HepG2 (cell line): ENCODE measurements at regions not wholly inside any gene's neighbourhood (a gene's known extent, or its start where the extent isn't known, plus 50 kb on each side); places are given as distances from the start of the nearest gene placed in this dataset.

ENCODE experiments used
- ESRRA ChIP-seq: sonication (generic); formaldehyde crosslinking; IDR thresholded peaks from 2 replicates; pipeline ENCODE4 v1.5.1; 2020; ENCODE audit warnings: mild to moderate bottlenecking, low read depth, missing genetic modification reagents
- HBP1 ChIP-seq: IDR thresholded peaks from 2 replicates; pipeline ENCODE4 v1.6.1; 2016; ENCODE audit warnings: low read depth, control low read depth
- NCOR1 ChIP-seq: fragments of 200-600 bp; sonication (generic); IDR thresholded peaks from 2 replicates; pipeline ENCODE4 v1.7.0; 2017; ENCODE audit warnings: antibody characterized with exemption, low read length, borderline replicate concordance
- NPAS2 ChIP-seq: sonication (generic); formaldehyde crosslinking; IDR thresholded peaks from 2 replicates; pipeline ENCODE4 v1.8.0; 2022; ENCODE audit warnings: mild to moderate bottlenecking, missing genetic modification reagents, borderline replicate concordance
- NR2F2 ChIP-seq: IDR thresholded peaks from 2 replicates; pipeline ENCODE4 v1.6.1; 2012; ENCODE audit warnings: low read depth, inconsistent platforms, borderline replicate concordance
- ZNF431 ChIP-seq: sonication (generic); formaldehyde crosslinking; IDR thresholded peaks from 2 replicates; pipeline ENCODE4 v1.9.0; 2022; ENCODE audit warnings: missing genetic modification reagents, low read depth, mild to moderate bottlenecking, borderline replicate concordance
- TF ChIP-seq, protein P1 (sequence below): sonication (generic); formaldehyde crosslinking; IDR thresholded peaks from 2 replicates; pipeline ENCODE4 v1.4.0; 2020; ENCODE audit warnings: mild to moderate bottlenecking, missing genetic modification reagents
- TF ChIP-seq, protein P2 (sequence below): sonication (generic); formaldehyde crosslinking; IDR thresholded peaks from 2 replicates; pipeline ENCODE4 v1.5.0; 2020; ENCODE audit warnings: missing genetic modification reagents

DNA sequence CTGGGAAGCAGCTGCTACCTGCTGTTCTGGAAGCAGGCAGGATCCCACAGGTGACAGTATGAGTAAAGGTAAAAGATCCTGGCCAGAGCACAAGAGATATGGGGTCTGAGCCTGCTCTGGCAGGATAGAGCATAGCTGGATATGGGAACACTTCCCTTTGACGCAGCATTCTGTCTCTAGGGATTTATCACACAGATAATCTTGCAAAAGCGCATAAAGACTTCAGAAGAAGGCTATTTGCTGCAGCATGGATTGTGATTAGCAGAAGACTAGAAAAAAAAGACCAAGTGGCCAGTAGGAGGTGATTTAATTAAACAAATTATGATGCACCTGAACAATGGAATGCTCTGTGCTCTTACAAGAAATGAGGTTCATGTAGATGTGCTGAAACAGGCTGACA, 52.4 kb upstream of the PWWP2A start (continued):
- TF ChIP-seq, protein P1, sequence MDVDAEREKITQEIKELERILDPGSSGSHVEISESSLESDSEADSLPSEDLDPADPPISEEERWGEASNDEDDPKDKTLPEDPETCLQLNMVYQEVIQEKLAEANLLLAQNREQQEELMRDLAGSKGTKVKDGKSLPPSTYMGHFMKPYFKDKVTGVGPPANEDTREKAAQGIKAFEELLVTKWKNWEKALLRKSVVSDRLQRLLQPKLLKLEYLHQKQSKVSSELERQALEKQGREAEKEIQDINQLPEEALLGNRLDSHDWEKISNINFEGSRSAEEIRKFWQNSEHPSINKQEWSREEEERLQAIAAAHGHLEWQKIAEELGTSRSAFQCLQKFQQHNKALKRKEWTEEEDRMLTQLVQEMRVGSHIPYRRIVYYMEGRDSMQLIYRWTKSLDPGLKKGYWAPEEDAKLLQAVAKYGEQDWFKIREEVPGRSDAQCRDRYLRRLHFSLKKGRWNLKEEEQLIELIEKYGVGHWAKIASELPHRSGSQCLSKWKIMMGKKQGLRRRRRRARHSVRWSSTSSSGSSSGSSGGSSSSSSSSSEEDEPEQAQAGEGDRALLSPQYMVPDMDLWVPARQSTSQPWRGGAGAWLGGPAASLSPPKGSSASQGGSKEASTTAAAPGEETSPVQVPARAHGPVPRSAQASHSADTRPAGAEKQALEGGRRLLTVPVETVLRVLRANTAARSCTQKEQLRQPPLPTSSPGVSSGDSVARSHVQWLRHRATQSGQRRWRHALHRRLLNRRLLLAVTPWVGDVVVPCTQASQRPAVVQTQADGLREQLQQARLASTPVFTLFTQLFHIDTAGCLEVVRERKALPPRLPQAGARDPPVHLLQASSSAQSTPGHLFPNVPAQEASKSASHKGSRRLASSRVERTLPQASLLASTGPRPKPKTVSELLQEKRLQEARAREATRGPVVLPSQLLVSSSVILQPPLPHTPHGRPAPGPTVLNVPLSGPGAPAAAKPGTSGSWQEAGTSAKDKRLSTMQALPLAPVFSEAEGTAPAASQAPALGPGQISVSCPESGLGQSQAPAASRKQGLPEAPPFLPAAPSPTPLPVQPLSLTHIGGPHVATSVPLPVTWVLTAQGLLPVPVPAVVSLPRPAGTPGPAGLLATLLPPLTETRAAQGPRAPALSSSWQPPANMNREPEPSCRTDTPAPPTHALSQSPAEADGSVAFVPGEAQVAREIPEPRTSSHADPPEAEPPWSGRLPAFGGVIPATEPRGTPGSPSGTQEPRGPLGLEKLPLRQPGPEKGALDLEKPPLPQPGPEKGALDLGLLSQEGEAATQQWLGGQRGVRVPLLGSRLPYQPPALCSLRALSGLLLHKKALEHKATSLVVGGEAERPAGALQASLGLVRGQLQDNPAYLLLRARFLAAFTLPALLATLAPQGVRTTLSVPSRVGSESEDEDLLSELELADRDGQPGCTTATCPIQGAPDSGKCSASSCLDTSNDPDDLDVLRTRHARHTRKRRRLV (CRISPR knock-in tag), result no peak
- TF ChIP-seq, protein P2, sequence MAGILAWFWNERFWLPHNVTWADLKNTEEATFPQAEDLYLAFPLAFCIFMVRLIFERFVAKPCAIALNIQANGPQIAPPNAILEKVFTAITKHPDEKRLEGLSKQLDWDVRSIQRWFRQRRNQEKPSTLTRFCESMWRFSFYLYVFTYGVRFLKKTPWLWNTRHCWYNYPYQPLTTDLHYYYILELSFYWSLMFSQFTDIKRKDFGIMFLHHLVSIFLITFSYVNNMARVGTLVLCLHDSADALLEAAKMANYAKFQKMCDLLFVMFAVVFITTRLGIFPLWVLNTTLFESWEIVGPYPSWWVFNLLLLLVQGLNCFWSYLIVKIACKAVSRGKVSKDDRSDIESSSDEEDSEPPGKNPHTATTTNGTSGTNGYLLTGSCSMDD (CRISPR knock-in tag), result no peak
- no peak for TF ChIP-seq NR2F2
- no peak for TF ChIP-seq ZNF431 (CRISPR knock-in tag)
- TF ChIP-seq ESRRA (CRISPR knock-in tag), result no peak
- no peak for TF ChIP-seq NCOR1
- no peak for TF ChIP-seq NPAS2 (CRISPR knock-in tag)
- TF ChIP-seq HBP1 (CRISPR knock-in tag), result no peak
